ENCODE measurements at regions not wholly inside any gene's neighbourhood (a gene's known extent, or its start where the extent isn't known, plus 50 kb on each side); places are given as distances from the start of the nearest gene placed in this dataset.

GRCh38 chr18:38933322-38933721, 1367.7 kb upstream of the CELF4 start:
- TF ChIP-seq POLR2AphosphoS5 (IDR thresholded peaks at IDR 0.05) (no peak), CTCF (IDR thresholded peaks at IDR 0.05) (no peak), POLR2A (IDR thresholded peaks at IDR 0.05) (no peak), EP300 (IDR thresholded peaks at IDR 0.05) (no peak)
